NCI-H510A (cell line): ENCODE measurements at regions not wholly inside any gene's neighbourhood (a gene's known extent, or its start where the extent isn't known, plus 50 kb on each side); places are given as distances from the start of the nearest gene placed in this dataset.

Source experiments
- DNase-seq: peaks from one replicate; lab custom pipeline; 2025; lab: John Stamatoyannopoulos, UW

DNA sequence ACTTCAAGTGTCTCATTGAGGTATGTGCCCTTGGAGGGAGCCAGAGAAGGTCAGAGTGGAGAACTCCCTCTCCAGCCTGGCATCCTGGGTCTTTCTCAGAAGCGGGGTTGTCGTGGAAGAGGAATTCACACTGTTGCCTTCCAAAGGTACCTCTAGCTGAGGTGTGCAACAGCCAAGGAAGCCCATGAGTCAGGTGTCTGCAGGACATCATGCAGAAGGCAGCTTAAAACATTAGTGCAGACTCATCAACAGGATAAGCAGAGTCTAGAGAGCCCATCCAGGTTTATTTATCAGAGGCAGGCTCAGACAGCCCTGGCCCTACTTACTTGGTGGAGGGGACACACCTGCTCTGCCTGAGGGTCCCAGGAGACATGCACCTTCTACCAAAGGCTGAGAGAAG, 95.6 kb upstream of the TPM1 start:
- no peak for DNase-seq

- DNase-seq, result no peak
These were observed 92.0 kb upstream of the TPM1 start for GRCh38 chr15:62950462-62950931.

DNA sequence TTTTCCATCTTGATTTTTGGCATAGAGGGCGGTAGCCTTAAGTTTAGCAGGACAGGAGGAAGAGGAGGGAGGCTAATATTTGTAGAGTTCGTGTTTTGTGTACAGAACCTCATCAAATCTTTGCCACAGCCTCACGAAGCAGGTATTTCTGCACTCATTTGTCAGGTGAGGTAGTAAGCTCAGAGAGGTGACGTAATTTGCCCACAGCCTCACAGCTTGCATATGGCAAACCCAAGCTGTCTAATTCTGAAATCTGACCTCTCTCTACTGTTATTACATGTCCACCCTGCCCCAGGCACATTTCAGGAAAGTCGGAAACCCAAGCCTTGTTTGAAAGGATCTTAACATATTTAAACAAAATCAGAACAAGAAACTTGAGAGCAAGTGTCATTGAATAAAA, 91.1 kb upstream of the TPM1 start:
- no peak for DNase-seq

DNA sequence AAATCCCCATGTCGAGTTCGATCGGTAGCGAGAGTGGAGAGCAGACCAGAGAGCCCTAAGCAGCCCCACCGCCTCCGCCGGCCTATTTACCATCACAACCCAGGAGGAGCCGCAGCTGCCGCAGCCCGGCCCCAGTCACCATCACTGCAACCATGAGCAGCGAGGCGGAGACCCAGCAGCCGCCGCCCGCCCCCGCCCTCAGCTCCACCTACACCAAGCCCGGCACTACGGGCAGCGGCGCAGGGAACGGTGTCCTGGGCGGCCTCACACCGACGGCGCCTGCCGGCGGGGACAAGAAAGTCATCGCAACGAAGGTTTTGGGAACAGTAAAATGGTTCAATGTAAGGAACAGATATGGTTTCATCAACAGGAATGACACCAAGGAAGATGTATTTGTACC, 89.5 kb upstream of the TPM1 start:
- DNase-seq, result no peak

DNA sequence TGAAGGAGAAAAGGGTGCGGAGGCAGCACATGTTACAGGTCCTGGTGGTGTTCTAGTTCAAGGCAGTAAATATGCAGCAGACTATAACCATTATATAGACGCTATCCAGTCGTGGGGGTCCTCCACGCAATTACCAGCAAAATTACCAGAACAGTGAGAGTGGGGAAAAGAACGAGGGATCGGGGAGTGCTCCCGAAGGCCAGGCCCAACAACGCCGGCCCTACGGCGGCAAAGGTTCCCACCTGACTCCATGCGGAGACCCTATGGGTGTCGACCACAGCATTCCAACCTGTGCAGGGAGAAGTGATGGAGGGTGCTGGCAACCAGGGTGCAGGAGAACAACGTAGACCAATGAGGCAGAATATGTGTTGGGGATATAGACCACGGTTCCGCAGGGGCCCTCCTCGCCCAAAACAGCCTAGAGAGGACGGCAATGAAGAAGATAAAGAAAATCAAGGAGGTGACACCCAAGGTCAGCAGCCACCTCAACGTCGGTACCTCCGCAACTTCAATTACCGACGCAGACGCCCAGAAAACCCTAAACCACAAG, 89.0 kb upstream of the TPM1 start:
- no peak for DNase-seq

DNA sequence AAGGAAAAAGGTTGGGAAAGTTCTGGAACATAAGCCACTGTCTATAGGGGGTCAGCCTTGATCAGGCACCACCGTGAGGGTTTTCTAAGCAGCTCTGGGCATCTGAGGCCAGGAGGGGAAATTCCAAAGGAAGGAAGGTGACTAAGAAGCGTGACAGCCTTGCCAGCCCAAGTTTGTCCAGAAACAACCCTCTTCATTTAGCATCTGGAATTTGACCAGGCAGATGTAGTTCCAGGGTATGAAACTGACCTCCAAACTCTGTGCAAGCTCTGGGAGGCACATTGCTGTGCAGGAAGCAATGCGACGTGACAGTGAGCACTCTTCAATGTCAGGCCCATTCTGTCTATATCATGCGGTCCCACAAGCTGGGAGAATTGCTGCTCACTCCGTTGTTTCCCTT, 85.4 kb upstream of the TPM1 start:
- DNase-seq, result no peak

- DNase-seq, result no peak
These were observed 83.8 kb upstream of the TPM1 start for GRCh38 chr15:62958528-62959363.

DNA sequence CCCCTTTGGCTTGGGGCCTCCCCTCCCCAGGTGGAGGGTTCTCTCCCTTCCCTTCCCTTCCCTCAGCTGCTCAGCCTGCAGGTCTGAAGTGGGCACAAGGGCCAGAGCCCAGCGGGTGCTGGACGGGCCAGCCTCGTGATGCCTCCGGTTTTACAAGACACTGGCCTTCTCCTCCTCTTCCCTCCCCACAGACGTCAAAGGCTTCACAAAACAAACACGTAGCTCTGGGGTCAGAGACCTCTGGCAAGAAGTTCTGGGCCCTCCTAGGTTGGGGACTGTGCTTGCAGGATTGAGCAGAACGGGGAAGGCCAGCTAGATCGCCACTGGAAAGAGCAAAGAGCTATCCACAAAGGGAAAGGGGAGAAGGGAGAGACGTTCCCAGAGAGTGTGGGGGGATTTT, 81.4 kb upstream of the TPM1 start:
- no peak for DNase-seq

- no peak for DNase-seq
These were observed 80.2 kb upstream of the TPM1 start for GRCh38 chr15:62962101-62962995.

GRCh38 chr15:62964251-62964650, 78.3 kb upstream of the TPM1 start:
- DNase-seq, result no peak

- DNase-seq, result no peak
These were observed 76.1 kb upstream of the TPM1 start for GRCh38 chr15:62966294-62967078.

GRCh38 chr15:62968699-62969098, 73.8 kb upstream of the TPM1 start:
- DNase-seq, result no peak

- DNase-seq, result no peak
These were observed 73.0 kb upstream of the TPM1 start for GRCh38 chr15:62969442-62970089.

DNA sequence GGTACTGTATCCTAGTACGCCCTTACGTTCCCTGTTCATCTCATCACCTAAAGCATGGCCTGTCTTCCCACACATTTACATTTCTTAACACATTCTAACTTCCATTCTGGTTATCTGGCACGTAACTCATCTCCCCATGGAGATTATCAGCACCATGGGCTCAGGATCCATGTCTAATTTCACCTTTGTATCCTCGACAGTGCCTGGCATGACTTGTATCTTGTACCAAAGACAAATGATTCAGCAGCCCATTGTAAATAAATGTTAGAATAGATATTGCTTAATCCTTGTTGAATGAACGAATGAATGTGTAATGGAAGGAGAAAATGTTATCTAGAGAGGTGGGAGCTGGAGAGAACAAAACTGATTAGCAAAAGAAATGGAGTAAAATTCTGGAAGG, 69.7 kb upstream of the TPM1 start:
- DNase-seq, result no peak

DNA sequence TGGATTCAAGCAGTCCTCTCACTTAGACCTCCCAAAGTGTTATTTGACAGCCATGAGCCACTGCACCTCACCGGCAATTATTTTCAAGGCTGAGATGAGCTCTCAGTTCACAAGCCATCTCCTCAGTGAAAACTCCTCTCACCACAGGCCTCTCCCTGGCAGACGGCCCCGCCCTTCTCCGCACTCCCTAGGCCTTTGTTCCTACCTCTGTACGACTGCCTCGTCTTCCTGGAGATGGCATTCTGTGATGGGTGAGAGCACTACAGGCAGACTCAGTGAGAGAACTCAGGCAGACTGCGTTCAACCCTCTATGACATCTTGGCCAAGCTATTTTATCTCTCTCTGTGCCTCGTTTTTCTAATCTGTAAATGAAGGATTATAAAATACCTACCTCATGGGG, 67.0 kb upstream of the TPM1 start:
- peak; percentile 7 for DNase-seq

DNA sequence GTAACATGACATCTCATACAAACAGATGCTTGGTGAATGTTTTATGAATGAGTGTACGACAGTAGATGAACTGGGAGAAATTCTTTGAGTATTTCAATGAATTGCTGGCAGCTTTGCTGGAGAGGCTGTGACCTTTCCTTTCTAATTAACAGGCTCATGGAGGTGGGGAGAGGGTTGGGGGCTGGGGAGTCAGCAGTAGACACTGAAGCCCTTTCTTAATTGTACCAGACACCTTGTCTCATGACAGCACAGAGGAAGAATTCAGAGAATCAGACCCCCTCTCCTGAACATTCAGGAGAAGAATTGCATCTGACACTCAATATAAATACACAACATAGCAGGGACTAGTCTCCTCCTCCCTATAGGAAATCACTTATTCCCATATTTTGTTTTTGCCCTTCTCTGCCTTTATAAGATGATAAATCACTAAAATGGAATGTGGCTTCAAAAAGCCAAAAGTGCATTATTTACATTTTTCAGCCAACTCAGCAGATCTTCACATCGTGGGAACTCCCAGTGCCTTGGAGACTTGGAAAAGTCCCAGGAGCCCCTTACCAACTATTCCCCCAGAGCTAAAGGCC, 66.2 kb upstream of the TPM1 start:
- no peak for DNase-seq

DNA sequence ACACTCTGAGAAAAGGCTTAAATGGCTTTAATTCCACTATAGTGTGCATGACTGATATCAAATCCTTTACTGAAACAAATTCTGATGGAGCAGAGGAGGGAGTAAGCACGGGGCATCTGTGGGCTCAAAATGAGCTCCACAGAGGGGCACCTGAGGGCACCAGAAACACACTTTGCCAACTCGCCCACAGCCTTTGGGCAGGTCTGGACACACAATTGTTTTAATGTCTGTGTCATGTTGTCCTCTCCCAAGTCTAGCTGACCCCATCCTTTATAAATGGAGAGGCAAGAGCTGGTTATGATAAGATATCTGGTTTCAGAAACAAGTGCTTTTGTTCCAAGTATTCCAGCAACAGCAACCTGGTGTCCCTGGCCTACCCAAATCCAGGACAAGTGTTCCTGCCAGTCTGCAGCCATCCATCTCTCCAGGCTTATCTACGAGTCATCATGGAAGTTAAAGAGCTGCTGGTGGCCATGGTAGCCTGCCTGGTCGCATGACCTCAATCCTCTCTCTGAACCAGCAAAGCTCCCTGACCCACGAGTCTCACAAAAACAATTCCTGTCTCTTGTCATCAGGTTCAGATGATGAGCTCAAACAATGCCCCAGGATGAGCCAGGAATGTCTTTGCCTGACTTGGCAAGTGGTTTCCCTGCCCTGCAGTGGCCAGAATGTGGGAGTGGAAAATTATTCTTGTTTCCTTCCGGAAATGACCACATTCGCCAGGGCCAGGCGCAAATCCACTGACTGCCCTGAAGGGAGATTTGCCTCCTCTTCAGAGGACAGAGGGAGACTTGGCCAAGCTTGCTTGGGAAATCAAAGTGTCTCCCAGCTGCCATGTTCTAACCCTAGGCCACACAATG, 64.4 kb upstream of the TPM1 start:
- DNase-seq, result no peak

DNA sequence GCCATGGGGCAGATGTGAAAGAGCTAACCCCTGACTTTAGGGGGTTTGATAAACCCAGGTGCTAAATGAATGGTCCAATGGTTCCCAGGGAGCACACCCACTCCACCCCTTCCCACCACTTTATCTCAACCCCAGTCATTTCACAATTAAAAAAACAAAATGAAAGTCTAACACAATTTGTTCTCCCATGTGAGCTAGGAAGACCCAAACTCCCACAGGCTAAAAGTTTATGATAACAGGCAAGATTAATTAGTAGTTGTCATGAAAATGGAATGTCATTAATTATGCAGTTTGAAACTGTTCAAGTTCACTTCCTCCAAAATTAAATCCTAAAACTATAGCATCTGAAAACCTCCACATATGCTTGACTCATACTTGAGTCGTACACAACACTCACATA, 63.3 kb upstream of the TPM1 start:
- no peak for DNase-seq

DNA sequence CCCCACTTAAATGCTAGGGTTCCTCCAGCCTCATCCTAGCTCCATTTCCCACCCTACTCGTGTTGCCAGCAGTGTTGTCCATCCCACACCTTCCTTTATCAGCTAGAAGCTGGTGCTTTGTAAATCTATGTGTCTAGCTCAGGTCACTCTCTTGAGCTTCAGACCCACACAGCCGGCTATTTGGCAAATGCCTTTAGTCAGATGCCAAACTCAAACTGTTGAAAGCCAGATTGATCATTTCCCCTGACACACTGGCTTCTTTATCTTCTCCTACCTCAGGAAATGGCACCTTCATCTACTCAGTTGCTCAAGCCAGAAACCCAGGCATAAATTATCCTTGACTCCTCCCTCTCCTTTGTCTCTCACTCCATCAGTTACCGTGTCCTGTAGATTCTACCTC, 61.5 kb upstream of the TPM1 start:
- no peak for DNase-seq

- no peak for DNase-seq
These were observed 58.6 kb upstream of the TPM1 start for GRCh38 chr15:62983956-62984355.
